Adrenal gland (tissue), 5 donors: ENCODE measurements at regions not wholly inside any gene's neighbourhood (a gene's known extent, or its start where the extent isn't known, plus 50 kb on each side); places are given as distances from the start of the nearest gene placed in this dataset.

Experiments used
- CTCF ChIP-seq, 6 experiments: fragments of 450-650 bp in 4 of 6; fragments of 200-600 bp in 2 of 6; sonication (generic) in 1 of 6; IDR thresholded peaks; 1 replicate in 5 of 6; 2 replicates in 1 of 6; pipeline versions ENCODE4 v1.5.1 to v1.8.0; 2016 to 2021; ENCODE audit warnings: antibody characterized with exemption in 6 of 6, mild to moderate bottlenecking in 2 of 6, moderate library complexity in 1 of 6
- POLR2A ChIP-seq, 2 donors: fragments of 450-650 bp; IDR thresholded peaks; one replicate each; pipeline ENCODE4 v1.6.1; 2017; ENCODE audit warnings: antibody characterized with exemption in 2 of 2, mild to moderate bottlenecking in 2 of 2, moderate library complexity in 1 of 2
- donor health status: DM: no; HTN: no; CAD: no.

GRCh38 chr18:67615876-67616275, 99.4 kb upstream of the DSEL start:
- TF ChIP-seq CTCF (IDR thresholded peaks at IDR 0.05) (no peak), POLR2A (IDR thresholded peaks at IDR 0.05) (no peak)
